HTR-8/SVneo (cell line): ENCODE measurements at regions not wholly inside any gene's neighbourhood (a gene's known extent, or its start where the extent isn't known, plus 50 kb on each side); places are given as distances from the start of the nearest gene placed in this dataset.

ENCODE experiments used
- DNase-seq: peaks from one replicate; pipeline ENCODE4 v3.0.0; 2011; ENCODE audit warnings: low spot score, mixed read lengths; ENCODE audit not compliant: insufficient read length
- FAIRE-seq: peaks from 2 replicates; lab custom pipeline; 2011; peaks lifted over from hg19 to GRCh38; lab: Jason Lieb, UNC

GRCh38 chr12:102543494-102544485 is 63.4 kb upstream of the IGF1 start:
- no peak for FAIRE-seq
- DNase-seq, result no peak

- DNase-seq (no peak), FAIRE-seq (no peak)
These were observed 62.6 kb upstream of the IGF1 start for GRCh38 chr12:102542816-102543440.

GRCh38 chr12:102540815-102541385 is 60.5 kb upstream of the IGF1 start:
- FAIRE-seq (no peak), DNase-seq (no peak)

GRCh38 chr12:102539651-102540553 is 59.5 kb upstream of the IGF1 start:
- DNase-seq (peak; percentile 68), FAIRE-seq (peak; percentile 80)

GRCh38 chr12:102535306-102535705 is 54.9 kb upstream of the IGF1 start:
- FAIRE-seq (no peak), DNase-seq (no peak)

- FAIRE-seq (no peak), DNase-seq (no peak)
These were observed 54.5 kb upstream of the IGF1 start for GRCh38 chr12:102534899-102535298.

GRCh38 chr12:102533483-102534215 is 53.3 kb upstream of the IGF1 start:
- DNase-seq, result no peak
- FAIRE-seq, result no peak
